Fibroblast of skin of left quadriceps (primary cell): ENCODE measurements at regions not wholly inside any gene's neighbourhood (a gene's known extent, or its start where the extent isn't known, plus 50 kb on each side); places are given as distances from the start of the nearest gene placed in this dataset.

Experiments used
- DNase-seq, 2 experiments: peaks; one replicate each; pipeline ENCODE4 v3.0.0-alpha.2; 2013; ENCODE audit warnings: low read depth in 2 of 2

DNA sequence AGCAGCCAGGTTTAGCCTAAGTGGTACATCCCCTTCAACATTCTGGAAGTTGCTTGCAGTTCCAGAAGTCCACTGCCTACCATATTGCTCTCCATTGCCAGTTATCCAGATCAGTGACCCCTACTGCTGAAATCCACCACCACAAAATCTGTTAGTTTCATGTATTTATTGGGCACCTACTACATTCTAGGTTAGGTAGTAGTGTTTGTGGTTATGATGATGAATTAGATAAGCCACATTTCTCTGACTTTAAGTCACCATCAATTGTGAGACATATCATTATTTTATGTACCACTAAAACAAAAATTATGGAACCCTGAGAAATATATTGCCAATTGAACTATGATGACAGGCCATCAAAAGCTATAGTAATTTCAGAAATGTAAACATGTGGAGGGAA, 139.5 kb upstream of the PKDCC start:
- no peak for DNase-seq

DNA sequence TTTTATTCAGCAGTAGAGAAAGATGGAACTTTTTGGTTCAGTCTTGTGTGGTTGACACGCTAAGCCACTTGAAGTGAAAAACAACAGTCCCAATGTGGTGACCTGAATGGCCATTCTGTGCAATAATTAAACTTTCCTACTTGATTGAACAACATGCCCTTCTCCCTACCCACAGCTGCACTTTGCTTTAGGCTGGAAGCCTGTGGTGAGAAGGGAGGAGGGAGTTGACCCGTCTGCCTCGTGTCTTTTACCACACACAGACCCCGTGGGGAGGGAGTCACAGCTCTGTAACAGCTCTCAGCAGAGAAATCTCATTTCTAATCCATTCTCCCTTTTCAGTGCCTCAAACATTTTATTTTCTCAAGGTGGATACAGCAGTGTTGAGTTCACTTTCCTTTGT, 138.2 kb upstream of the PKDCC start:
- no peak for DNase-seq

DNA sequence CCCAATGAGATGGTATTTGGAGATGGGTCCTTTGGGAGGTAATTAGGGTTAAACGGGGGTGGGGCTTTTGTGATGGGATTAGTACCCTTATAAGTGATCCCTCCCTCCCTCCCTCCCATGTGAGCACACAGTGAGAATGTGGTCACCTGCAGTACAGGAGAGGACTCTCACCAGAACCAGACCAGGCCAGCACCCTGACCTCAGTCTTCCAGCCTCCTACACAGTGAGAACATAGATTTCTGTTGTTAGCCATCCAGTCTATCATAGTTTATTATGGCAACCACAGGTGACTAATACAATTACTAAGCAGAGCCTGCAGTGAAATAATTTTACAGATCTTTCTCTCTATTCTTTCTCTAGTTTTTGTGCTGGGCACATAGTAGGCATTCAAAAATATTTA, 137.7 kb upstream of the PKDCC start:
- DNase-seq = no peak

DNA sequence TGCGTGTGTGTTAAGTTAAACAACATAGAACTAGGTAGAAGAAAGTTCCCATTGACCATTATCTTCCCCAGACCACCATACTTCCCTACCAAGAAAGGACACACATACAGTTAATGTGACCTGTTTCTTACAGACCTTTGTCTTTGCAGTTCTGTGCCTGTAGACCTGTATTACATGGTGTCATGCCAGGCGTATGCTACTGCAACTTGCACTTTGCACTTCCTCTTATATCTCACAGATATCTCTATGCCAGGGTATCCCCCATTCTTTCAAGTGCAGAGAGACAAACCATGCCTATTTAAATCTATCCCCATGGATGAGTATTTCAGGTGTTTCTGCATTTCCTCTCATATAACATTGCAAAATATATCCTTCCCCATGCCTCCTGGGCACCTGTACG, 136.8 kb upstream of the PKDCC start:
- DNase-seq = no peak

DNA sequence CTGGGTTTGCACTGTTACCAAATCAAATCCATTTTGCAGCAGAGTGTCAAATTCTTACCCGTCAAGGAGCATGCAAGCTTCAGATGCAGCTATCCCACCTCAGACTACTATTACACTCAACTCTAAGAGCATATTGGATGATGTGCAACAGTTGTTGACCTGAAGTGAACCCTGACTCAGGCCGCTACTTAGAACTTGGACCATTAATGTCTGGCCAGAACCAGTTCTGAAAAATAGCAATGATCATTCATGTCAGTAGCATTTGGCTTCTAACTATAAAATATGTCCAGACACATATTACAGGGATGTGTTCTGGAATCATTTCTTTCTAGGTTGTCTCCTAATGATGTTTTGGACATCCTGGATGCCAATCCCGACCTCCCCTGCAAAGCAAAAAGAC, 135.5 kb upstream of the PKDCC start:
- no peak for DNase-seq

DNA sequence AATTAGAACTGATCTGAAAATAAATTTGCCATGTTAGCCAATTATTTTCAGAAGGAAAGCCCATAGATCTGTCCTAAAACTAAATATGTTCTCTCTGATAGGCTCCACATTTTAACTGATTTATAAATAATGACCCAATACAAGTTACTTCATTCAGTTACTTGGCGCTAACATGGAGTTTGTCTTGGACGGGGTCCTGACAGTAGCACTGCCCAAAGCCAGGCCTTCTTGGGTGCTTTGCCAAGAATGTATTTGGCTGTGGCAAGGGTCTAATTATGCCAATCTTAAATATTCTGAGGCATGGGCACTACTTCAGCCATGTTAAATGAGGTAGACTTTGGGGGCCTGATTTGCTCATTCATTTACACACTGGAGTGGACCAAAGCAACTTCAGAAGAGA, 135.0 kb upstream of the PKDCC start:
- no peak for DNase-seq

DNA sequence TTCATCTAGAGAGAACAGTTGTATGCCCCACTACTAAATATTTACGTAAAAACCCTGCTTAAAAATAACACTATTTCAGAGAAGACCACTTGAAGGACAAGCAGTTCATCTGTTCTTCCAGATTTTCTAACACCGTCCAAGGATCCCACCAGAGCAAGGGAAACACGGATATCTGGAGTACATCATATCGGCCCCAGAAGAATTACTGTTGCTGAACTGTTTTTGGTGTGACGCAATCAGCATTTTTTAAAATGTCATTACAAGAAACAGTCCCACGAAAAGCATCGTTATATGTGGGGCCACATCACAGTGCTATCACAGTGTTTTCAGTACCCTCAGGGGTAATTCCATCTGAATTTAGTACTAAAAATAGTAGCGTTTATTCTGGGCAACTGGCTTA, 134.5 kb upstream of the PKDCC start:
- DNase-seq = no peak

DNA sequence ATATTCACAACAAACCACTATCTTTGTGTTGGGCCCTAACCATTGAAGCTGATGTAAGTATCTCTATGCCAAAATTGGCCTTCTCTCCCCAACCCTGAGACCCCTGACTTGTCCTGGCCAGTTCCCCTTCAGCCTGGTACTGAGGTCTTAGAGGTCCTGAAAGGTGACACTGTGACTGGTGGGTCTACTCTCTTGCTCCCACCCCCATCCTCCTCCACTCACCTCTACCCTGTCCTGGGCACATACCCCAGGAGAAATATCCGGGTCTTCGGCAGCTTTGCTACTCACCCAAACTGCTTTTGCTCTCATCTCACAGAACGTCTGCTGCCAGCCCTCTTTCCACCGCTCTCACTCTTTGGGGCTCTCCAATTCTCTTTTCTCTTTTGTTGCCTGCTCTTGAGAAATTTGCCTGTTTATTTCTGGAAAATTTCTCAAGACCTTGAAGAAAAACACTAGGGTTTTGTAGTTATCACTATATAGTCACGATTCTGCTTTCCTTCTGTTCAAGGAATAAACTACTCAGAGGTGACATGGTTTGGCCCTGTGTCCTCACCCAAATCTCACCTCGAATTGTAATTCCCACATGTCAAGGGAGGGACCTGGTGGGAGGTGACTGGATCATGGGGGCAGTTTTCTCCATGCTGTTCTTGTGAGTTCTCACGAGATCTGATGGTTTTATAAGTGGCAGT, 133.8 kb upstream of the PKDCC start:
- no peak for DNase-seq

DNA sequence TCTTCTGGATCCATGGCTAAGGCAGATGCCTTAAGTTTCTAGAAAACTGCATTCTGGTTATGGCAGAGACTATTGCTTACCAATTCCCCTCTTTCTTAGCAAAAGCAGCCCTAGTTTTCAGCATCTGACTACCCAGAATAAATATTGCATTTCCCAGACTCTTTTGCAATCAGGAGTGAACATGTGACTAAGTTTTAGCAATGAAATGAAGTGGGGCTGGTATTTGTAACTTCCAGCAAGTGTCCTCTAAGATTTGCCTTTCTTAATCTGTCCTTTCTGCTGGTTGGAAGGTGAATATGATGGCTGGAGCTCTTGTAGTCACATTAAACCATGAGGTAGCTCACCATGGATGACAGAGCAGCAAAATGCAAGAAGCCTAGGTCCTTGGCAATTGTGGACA, 132.9 kb upstream of the PKDCC start:
- DNase-seq = no peak

DNA sequence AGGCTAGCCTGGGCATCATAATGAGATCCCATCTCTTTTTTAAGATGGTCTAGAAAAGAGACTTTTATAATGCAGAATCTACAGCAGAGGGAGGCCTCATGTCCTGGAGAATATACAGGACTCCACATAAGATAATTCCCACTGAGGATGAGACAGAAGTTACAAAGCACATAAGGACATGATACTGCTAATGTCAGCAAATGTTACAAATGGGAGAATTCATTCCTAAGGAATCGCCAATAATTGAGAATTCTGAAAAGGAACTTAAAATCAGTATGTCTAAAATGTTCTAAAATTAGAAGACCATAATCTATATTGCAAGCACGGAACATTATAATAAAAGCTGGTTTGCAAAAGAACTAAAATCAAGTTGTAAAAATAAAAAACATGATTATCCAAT, 131.6 kb upstream of the PKDCC start:
- no peak for DNase-seq

DNA sequence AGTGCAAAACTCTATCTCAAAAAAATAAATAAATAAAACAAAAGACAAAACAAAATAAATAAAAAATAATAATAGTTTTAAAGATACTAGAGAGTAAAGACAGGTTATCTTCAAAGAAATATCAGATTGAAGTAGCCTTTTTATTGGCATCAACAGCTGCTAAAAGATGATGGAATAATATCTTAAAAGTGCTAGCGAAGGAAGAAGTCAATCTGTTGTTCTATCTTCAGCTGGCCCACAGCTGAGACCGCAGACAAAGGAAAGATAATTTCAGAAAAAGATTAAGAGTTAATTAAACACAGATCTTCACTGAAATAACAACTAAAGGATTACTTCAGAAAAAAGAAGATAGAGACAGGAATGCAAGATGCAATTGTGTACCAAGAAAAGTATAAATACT, 130.2 kb upstream of the PKDCC start:
- DNase-seq = no peak

DNA sequence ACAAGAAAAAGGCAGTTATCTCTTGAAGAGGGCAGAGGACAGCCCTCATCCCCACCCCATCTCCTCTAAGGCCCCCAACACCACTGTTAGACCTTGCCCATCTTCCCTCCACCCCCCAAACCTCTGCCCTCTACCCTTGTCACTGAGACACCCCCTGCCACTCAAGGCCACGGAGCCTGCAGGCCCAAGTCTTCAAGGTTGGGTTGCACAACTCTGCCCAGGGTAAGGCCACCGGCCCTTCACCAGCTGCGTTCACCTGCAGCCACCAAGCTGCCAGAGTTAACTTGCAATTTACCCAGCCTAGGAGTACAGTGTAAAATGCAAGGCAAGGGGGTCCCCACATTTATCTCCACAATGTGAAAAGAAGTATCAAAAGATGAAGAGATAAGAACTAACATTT, 128.7 kb upstream of the PKDCC start:
- DNase-seq = no peak

DNA sequence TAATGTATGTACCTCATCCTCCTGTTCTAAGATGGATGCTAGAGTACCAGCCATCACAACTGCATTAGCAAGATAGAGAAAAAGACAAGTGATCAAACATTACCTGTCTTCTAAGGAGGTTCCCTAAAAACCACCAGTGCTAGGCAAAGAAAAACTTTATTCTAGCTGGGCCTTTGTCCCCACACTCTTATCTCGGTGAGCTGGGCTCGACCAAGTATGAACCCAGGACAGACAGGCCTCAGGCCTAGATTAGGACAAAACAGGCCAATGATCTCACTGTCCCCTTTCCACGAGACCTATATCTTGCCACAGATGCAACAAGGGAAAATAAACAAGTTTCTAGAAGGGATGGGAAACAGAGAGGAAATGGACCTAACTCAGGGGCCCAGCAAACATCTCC, 127.6 kb upstream of the PKDCC start:
- no peak for DNase-seq

DNA sequence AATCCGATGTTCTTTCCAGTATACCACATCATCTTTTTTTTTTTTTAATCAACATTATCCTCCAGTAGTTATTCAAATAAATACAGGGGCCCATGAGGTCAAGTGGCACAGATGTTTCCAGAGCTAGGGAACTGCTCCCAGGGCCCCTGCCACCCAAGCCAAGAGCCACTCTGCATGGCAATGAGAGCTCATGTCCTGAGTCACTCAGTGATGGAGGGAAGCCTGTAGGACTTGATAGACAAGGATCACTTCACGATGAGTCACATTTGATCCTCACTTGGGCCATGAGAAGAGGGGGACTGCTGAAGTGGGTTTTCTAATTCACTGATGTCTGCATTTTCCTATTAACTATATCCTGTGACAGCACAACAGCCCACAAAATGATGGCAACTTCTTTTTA, 127.0 kb upstream of the PKDCC start:
- no peak for DNase-seq

DNA sequence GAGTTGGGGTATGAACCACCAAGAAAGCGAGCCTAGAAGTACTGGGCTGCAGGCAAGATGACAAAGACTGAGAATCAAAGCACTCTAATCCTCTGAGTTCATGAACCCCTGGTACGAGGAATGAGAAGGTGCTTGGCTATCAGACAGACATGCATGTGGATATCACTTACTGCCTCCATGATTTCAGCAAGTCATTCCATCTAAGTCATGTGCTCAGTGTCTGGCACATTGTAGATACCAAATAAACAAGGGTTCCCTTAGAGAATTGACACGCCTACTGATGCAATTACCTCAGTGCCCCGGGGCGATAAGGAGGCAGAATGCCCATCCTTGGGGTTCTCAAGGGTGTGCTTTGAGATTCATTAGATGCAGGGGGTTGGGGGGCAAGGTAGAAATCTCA, 125.6 kb upstream of the PKDCC start:
- DNase-seq = no peak

DNA sequence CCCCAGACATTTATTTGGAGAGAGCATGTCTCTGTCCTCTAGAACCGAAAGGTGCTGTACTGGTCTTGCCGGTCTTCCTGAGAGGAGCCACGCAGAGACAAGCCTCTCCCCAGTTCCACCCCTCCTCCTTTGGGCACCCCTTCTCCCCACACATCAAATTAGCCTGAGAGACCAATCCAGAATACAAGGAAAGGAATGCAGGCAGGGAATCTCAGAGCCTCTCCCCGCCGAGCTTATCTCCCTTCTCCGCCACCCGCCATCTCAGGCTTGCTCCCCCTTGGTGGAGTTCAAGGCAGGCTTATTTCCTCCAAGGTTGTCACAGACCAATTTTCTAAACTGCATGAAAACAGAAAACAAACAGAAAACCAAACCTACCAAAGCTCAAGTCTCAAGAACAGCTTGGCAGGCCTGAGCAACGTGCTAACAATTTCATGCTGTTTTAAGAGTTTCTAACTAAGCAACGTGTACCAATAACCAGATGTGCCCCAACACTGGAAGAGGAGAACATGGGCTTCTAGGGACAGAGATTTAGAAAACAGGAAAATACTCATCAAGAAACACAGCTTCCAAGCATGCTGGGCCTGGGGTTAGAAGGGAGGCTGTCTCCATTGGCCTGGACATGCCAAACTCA, 124.5 kb upstream of the PKDCC start:
- DNase-seq = no peak

DNA sequence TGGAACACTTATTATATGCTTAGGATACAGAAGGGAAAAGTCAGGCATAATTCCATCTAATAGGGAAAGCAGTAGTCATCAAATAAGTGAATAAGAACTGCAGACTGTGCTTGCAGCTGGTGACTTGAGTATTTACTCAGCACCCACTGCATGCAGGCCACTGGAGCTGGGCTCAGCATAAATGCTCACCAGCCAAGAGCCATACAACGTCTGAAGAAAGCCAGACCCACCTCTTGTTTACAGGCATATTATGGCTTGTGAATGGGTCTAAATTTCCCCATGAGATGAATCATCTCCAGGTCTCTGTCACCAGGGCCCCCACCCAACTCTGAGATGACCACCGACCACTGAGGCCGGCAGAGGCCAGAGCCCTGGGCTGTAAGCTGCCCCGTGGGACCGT, 123.8 kb upstream of the PKDCC start:
- no peak for DNase-seq

DNA sequence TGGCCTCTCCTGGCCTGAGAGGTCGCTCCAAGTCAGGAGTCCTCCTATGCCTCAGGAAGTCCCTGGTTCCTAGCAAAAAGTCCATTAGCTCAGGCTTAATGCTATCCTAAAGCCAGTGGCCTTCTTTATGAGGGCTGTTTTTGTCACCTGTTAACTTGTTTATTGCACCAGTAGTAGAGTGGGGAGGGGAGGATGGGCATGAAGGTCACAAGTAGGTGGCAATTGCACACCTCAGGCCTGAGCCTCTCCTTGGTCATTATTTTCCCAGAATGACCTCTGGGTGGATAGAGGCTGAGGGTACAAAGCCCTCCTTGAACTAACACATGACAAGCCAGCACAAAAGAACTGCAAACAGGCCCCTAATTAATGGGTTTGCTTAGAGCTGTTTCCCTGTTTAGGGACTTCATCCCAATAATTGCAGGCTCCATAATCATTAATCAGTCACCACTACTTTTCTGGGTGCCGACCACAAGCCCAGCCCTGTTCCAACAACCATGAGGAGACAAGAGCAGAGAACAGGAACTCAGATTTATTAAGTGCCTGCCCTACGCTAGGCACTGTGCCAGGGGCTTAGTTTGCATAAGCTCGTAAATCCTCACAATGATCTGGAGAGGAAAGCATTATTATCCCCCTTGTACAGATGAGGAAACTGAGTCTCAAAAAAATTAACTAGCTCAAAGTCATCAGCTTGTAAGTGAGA, 123.0 kb upstream of the PKDCC start:
- DNase-seq = no peak

DNA sequence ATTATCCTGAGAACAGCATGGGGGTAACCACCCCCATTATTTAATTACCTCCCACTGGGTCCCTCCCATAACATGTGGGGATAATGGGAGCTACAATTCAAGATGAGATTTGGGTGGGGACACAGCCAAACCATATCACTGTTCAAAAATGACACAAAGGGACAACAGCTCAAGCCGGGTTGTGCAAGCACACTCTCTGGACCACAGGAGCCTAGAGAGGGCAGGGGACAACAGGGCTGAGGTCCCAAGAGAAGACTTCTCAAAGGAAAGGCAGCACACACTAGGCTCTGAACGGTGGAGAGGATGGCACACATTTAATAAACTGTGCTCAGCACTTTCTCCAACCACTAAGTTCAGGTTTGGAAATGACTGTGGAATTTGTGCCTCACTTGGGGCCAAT, 122.1 kb upstream of the PKDCC start:
- no peak for DNase-seq

DNA sequence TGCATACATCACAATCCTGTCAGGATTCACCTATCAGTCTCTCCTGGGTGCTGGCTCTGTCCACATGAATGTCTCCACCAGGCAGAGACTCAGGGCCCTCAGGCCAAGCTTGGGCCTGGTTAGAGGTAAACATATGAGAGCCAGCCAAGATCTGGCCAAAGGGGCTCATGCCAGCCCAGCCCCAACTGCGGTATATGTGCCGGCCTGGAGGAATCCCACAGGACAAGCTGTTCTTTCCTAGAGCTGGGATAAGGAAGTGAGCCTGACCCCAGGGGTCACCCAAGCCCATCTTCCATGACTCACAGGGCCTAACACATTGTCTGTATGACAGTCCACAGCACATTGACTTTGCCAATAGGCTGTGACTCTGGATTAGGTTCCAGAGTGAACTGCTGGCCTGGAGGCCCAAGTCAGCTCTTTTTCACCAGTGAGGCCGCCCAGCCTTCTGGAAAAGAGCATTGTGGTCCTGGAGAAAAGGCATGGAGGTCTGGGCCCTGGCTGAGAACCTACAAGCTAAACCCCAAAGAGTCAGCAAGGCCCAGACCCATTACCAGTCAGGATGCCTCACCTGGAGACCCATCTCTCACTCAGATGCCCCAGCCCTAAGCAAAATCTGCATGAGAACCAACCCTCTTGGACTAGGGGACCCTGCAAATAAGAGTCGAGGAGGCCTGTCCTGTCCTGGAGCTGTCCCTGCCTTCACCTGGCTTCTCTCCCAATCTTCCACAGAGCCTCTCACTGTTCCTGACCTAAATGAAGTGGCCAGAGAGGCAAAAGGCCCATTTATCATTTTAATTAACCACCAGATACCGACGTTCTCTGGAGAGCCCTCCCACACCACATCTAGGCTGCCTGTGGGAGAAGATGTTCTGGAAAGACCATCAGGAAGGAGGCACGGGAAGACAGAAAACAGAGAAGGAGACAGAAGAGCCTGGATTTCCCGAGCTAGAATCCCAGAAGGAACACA, 120.9 kb upstream of the PKDCC start:
- no peak for DNase-seq

DNA sequence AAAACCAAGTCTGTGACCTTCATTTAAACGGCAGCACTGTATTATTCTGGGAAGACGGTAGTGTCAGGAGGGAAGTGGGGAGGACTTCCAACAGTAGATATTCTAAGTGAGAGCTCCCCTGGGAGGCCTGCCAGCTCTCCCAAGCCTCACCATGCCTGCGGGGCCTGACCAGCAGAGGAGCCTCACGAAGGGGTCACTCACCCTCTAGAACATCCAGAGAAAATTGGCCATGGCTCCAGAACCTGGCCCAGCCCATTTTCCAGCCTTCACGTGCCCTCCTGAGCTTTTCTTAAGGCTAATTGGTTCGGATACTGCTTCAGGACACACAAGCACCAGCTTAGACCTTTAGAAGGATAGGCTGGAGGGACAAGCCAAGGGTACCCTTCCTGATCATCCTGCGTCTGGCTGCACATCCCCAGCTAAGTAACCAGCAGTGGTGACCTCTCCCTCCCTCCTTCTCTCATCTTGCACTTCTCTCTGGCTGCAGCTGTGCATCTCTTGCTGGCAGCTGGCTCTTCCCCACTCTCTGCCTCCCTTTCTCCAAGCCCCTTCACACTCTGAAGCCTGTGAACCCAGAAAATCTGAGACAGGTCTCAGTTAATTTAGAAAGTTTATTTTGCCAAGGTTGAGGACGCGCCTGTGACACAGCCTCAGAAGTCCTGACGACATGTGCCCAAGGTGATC, 120.1 kb upstream of the PKDCC start:
- DNase-seq = no peak

DNA sequence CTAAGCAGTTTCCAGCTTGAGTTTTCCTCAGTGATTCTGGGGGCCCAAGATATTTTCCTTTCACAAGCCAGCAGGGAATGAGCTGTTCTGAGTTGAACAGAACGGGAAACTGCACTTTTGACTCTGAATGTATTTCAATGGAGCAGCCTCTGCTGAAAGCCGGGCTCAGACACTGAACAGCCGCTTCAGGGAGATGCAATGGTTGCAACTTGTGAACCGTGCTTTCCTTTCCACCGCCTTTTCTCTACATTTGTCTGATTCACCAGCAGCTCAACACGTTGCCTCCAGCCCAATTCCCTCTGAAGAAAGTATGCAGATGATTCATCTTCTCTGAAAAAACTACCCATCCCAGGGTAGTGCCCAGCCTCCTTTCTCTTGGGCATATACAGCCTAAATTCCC, 119.3 kb upstream of the PKDCC start:
- peak; percentile 56 to 59 for DNase-seq
